Retinal pigment epithelial cell (primary cell): ENCODE measurements at regions not wholly inside any gene's neighbourhood (a gene's known extent, or its start where the extent isn't known, plus 50 kb on each side); places are given as distances from the start of the nearest gene placed in this dataset.

ENCODE experiments used
- DNase-seq: peaks from one replicate; pipeline ENCODE4 v3.0.0-alpha.2; 2010; ENCODE audit warnings: low read depth
- H3K4me3 ChIP-seq: 2 replicates; pipeline ENCODE4 v1.5.1; 2011; ENCODE audit warnings: mild to moderate bottlenecking, low read length, control low read depth, moderate library complexity
- CTCF ChIP-seq: conservative IDR thresholded peaks from 2 replicates; pipeline ENCODE4 v1.5.1; 2011; ENCODE audit warnings: low read depth, low read length, control low read depth, inconsistent platforms

- no peak for DNase-seq
- H3K4me3 ChIP-seq = no peak overlapping the region
- TF ChIP-seq CTCF = no peak
Measured at GRCh38 chr2:239891698-239892097, 133.4 kb downstream of the NDUFA10 start.

- DNase-seq = no peak
- TF ChIP-seq CTCF = no peak
- no peak overlapping the region for H3K4me3 ChIP-seq
Measured at GRCh38 chr2:239890206-239890746, 134.9 kb downstream of the NDUFA10 start.

GRCh38 chr2:239889641-239890121 is 135.5 kb downstream of the NDUFA10 start:
- DNase-seq = no peak
- H3K4me3 ChIP-seq = no peak overlapping the region
- no peak for TF ChIP-seq CTCF

- no peak for TF ChIP-seq CTCF
- no peak for DNase-seq
- no peak overlapping the region for H3K4me3 ChIP-seq
Measured at GRCh38 chr2:239887604-239888003, 137.5 kb downstream of the NDUFA10 start.

- TF ChIP-seq CTCF = no peak
- DNase-seq = no peak
- no peak overlapping the region for H3K4me3 ChIP-seq
Measured at GRCh38 chr2:239886781-239887180, 138.4 kb downstream of the NDUFA10 start.

- no peak for DNase-seq
Measured at GRCh38 chr2:239884875-239885274, 140.3 kb downstream of the NDUFA10 start.

More at GRCh38 chr2:239884875-239885274, 140.3 kb downstream of the NDUFA10 start:
- TF ChIP-seq CTCF = no peak
- no peak overlapping the region for H3K4me3 ChIP-seq
